ENCODE measurements at regions not wholly inside any gene's neighbourhood (a gene's known extent, or its start where the extent isn't known, plus 50 kb on each side); places are given as distances from the start of the nearest gene placed in this dataset.

- TF ChIP-seq EZH2 (IDR thresholded peaks at IDR 0.05; ENCODE audit: low read length, missing control alignments) = no peak
- no peak for TF ChIP-seq CTCF (conservative IDR thresholded peaks at IDR 0.05 in 1 of 2, IDR thresholded peaks at IDR 0.05 in 1 of 2; ENCODE audit: low read depth in 1 of 2, low read length in 2 of 2)
Measured at GRCh38 chr12:105480162-105480561, 149.7 kb downstream of the C12orf75 start.

Data from fibroblast of lung (primary cell).